Stimulated activated CD4-positive, alpha-beta T cell treated with anti-CD3 and anti-CD28 coated beads, Interleukin-15, amount 100 ng/mL, for 1 hour (primary cell): ENCODE measurements at regions not wholly inside any gene's neighbourhood (a gene's known extent, or its start where the extent isn't known, plus 50 kb on each side); places are given as distances from the start of the nearest gene placed in this dataset.
"Not testable (repeated sequence)": the region's sequence is repeated elsewhere in the genome, so short reads cannot be mapped to it uniquely, and the experiment has no call there.

Source experiments
- DNase-seq, 2 donors: peaks; one replicate each; pipeline ENCODE4 v3.0.0-alpha.2; 2020; ENCODE audit warnings: low read depth in 1 of 2, low spot score in 1 of 2

DNA sequence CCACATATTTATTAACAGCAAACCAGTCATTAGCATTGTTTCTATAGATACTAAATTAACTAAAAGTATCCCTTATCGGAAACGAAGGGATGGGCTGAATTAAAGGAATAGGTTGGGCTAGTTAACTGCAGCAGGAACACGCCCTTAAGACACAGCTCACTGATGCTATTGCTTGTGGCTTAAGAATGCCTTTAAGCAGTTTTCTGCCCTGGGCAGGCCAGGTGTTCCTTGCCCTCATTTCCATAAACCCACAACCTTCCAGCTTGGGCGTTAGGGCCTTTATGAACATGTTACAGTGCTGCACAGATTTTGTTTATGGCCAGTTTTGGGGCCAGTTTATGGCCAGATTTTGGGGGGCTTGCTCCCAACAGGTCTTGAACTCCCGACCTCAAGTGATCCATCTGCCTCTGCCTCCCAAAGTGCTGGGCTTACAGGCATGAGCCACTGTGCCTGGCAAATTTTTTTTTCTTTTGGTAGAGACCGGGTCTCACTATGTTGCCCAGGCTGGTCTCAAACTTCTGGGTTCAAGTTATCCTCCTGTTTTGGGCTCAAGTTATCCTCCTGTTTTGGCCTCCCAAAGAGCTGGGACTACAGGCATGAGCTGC lies 90.1 kb upstream of the GRIN2A start:
- DNase-seq: not testable (repeated sequence)

GRCh38 chr16:10275214-10275996 lies 93.2 kb upstream of the GRIN2A start:
- not testable (repeated sequence) for DNase-seq

DNA sequence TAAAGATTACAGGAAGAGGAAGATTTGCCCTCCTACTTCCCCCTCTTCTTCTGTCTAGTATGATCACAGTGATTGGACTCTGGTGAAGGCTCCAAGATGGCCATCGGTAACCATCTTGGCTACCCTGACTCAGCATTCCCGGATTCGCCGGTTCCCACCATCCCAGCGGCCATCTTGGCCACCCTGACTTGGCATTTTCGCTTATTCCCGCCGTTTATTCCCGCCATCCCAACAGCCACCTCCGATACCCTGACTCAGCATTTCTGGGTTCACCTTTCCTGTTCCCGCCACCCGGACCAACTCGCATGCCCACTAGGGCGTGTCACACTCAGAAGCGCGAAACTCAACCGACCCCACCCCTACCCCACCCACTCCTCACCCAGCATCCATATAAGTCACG lies 95.4 kb upstream of the GRIN2A start:
- no peak for DNase-seq

GRCh38 chr16:10280262-10281170 lies 98.3 kb upstream of the GRIN2A start:
- DNase-seq: no peak

- no peak for DNase-seq
These were observed 100.1 kb upstream of the GRIN2A start for GRCh38 chr16:10282367-10282766.

GRCh38 chr16:10283246-10283645 lies 101.0 kb upstream of the GRIN2A start:
- DNase-seq: not testable (repeated sequence)

GRCh38 chr16:10290467-10291105 lies 95.3 kb upstream of the ATF7IP2 start:
- DNase-seq: not testable (repeated sequence)

- DNase-seq: not testable (repeated sequence)
These were observed 93.7 kb upstream of the ATF7IP2 start for GRCh38 chr16:10292197-10292596.

GRCh38 chr16:10292976-10293375 lies 92.9 kb upstream of the ATF7IP2 start:
- DNase-seq: not testable (repeated sequence)

DNA sequence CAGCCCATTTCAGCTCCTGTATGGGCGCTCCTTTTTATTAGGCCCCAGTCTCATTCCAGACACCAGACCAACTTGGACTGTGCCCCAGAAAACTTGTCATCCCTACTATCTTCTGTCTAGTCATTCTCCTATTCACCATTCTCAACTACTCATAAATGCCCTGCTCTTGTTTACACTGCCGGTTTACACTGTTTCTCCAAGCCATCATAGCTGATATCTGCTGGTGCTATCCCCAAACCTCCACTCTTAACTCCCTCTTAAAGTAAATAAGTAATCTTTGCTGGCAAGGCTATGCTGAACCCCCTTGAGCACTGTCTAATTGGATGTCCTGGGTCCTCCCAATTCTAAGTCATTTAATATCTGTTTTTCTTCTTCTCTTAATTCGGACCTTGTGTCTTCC lies 91.7 kb upstream of the ATF7IP2 start:
- not testable (repeated sequence) for DNase-seq

- DNase-seq: no peak
These were observed 88.9 kb upstream of the ATF7IP2 start for GRCh38 chr16:10296956-10297340.

GRCh38 chr16:10297341-10298006 lies 88.4 kb upstream of the ATF7IP2 start:
- no peak for DNase-seq

- no peak for DNase-seq
These were observed 85.0 kb upstream of the ATF7IP2 start for GRCh38 chr16:10300905-10301304.

GRCh38 chr16:10301547-10301946 lies 84.3 kb upstream of the ATF7IP2 start:
- not testable (repeated sequence) for DNase-seq

DNA sequence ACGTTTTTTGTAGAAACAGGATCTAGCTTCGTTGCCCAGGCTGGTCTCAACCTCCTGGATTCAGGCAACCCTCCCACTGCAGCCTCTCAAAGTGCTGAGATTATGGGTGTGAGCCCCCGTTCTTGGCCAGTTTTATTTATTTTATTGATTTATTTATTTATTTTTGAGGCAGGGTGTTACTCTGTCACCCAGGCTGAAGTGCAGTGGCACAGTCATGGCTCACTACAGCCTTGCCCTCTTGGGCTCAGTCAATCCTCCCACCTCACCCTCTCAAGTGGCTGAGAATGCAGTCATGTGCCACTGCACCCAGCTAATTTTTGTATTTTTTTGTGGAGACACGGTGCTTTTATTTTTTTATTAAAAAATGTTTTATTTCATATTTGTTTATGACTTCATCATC lies 79.9 kb upstream of the ATF7IP2 start:
- DNase-seq: no peak

- no peak for DNase-seq
These were observed 77.3 kb upstream of the ATF7IP2 start for GRCh38 chr16:10308305-10309193.

GRCh38 chr16:10309271-10309932 lies 76.5 kb upstream of the ATF7IP2 start:
- DNase-seq: no peak

DNA sequence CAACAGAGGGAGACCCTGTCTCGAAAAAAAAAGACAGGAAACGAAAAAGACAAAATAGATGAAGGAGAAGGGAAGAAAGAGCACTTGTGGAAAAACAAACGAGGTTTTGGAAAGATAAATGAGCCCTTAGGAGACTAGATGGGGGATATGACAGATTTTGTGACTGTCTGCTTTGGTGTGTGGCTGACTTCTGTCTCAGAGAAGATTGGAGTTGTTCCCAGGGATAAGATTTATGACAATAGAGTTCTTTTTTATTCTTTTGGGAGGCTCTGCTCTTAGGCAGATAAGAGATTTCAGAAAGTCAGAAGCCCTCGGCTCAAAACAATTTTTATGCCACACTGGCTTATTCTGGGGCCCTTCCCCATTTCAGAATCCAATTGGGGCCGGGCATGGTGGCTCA lies 73.9 kb upstream of the ATF7IP2 start:
- DNase-seq: no peak
